WTC11 (cell line): ENCODE measurements at regions not wholly inside any gene's neighbourhood (a gene's known extent, or its start where the extent isn't known, plus 50 kb on each side); places are given as distances from the start of the nearest gene placed in this dataset.

Source experiments
- ATAC-seq: fragments of 200-7000 bp; cut with Tn5 transposase; 2 replicates; pipeline ENCODE4 v1.10.0; 2021; ENCODE audit warnings: mild to moderate bottlenecking, moderate library complexity
- CTCF ChIA-PET: fragments of 300-600 bp; sonication (Branson Sonifier 250); formaldehyde crosslinking; loops from one replicate; lab custom pipeline; 2021; ENCODE audit warnings: antibody characterized with exemption; lab: Charles Lee
- POLR2A ChIA-PET: fragments of 350-600 bp; sonication (Branson Sonifier 250); formaldehyde crosslinking; loops from one replicate; lab custom pipeline; 2021; ENCODE audit warnings: antibody characterized with exemption; lab: Charles Lee
- DNase-seq: peaks from one replicate; pipeline ENCODE4 v3.0.0; 2021; ENCODE audit warnings: low spot score
- H3K27ac Mint-ChIP-seq: 2 replicates; pipeline ENCODE4 v1.8.0; 2021; ENCODE audit warnings: mixed read lengths
- H3K27me3 Mint-ChIP-seq: 2 replicates; pipeline ENCODE4 v1.8.0; 2021; ENCODE audit warnings: low read depth, mild to moderate bottlenecking, moderate library complexity, mixed read lengths
- H3K36me3 Mint-ChIP-seq: 2 replicates; pipeline ENCODE4 v1.8.0; 2021; ENCODE audit warnings: mixed read lengths
- H3K4me1 Mint-ChIP-seq: 2 replicates; pipeline ENCODE4 v1.8.0; 2022; ENCODE audit warnings: mixed read lengths
- H3K4me3 Mint-ChIP-seq: 2 replicates; pipeline ENCODE4 v1.8.0; 2021; ENCODE audit warnings: mild to moderate bottlenecking, moderate library complexity, mixed read lengths
- H3K9me3 Mint-ChIP-seq: 2 replicates; pipeline ENCODE4 v1.8.0; 2021; ENCODE audit warnings: mixed read lengths
- ARID4B ChIP-seq: sonication (generic); formaldehyde crosslinking; IDR thresholded peaks from 2 replicates; pipeline ENCODE4 v1.8.0; 2023; ENCODE audit warnings: missing genetic modification reagents, mild to moderate bottlenecking, borderline replicate concordance
- ATF1 ChIP-seq: sonication (generic); formaldehyde crosslinking; IDR thresholded peaks from 2 replicates; pipeline ENCODE4 v1.8.1; 2023; ENCODE audit warnings: mild to moderate bottlenecking, moderate library complexity, missing genetic modification reagents
- CBFB ChIP-seq: sonication (generic); formaldehyde crosslinking; IDR thresholded peaks from 2 replicates; pipeline ENCODE4 v1.8.1; 2022; ENCODE audit warnings: mild to moderate bottlenecking, low read depth, missing genetic modification reagents
- E2F1 ChIP-seq: sonication (generic); formaldehyde crosslinking; IDR thresholded peaks from 2 replicates; pipeline ENCODE4 v1.8.0; 2022; ENCODE audit warnings: mild to moderate bottlenecking, missing genetic modification reagents
- E2F4 ChIP-seq: sonication (generic); formaldehyde crosslinking; IDR thresholded peaks from 2 replicates; pipeline ENCODE4 v1.8.1; 2022; ENCODE audit warnings: low read depth, mild to moderate bottlenecking, moderate library complexity, missing genetic modification reagents, borderline replicate concordance
- EMX1 ChIP-seq: fragments of 250-450 bp; sonication (Bioruptor Pico); IDR thresholded peaks from 2 replicates; pipeline ENCODE4 v1.8.0; 2021; ENCODE audit warnings: mild to moderate bottlenecking
- GABPB1 ChIP-seq: sonication (generic); formaldehyde crosslinking; IDR thresholded peaks from 2 replicates; pipeline ENCODE4 v1.8.1; 2023; ENCODE audit warnings: mild to moderate bottlenecking, missing genetic modification reagents
- GTF2I ChIP-seq: fragments of 250-450 bp; sonication (Bioruptor Pico); conservative IDR thresholded peaks from 2 replicates; pipeline ENCODE4 v1.4.0; 2021; ENCODE audit warnings: mild to moderate bottlenecking
- HMGA2 ChIP-seq: fragments of 250-450 bp; sonication (Bioruptor Pico); IDR thresholded peaks from 2 replicates; pipeline ENCODE4 v1.4.0; 2021; ENCODE audit warnings: mild to moderate bottlenecking, moderate library complexity
- JAZF1 ChIP-seq: fragments of 250-450 bp; sonication (Bioruptor Pico); IDR thresholded peaks from 2 replicates; pipeline ENCODE4 v1.9.0; 2021; ENCODE audit warnings: moderate library complexity, mild to moderate bottlenecking, inconsistent platforms
- NFATC4 ChIP-seq: fragments of 250-450 bp; sonication (Bioruptor Pico); IDR thresholded peaks from 2 replicates; pipeline ENCODE4 v1.9.0; 2021; ENCODE audit warnings: mild to moderate bottlenecking
- PREB ChIP-seq: sonication (generic); formaldehyde crosslinking; IDR thresholded peaks from 2 replicates; pipeline ENCODE4 v1.8.1; 2022; ENCODE audit warnings: mild to moderate bottlenecking, missing genetic modification reagents, moderate library complexity, borderline replicate concordance
- STAT6 ChIP-seq: sonication (generic); formaldehyde crosslinking; conservative IDR thresholded peaks from 2 replicates; pipeline ENCODE4 v1.8.1; 2023; ENCODE audit warnings: mild to moderate bottlenecking, low read depth, missing genetic modification reagents, moderate library complexity
- ZBTB21 ChIP-seq: sonication (generic); formaldehyde crosslinking; IDR thresholded peaks from 2 replicates; pipeline ENCODE4 v1.8.1; 2023; ENCODE audit warnings: mild to moderate bottlenecking, missing genetic modification reagents, borderline replicate concordance
- ZBTB43 ChIP-seq: sonication (generic); formaldehyde crosslinking; IDR thresholded peaks from 2 replicates; pipeline ENCODE4 v1.8.1; 2023; ENCODE audit warnings: mild to moderate bottlenecking, missing genetic modification reagents
- ZNF425 ChIP-seq: fragments of 250-450 bp; sonication (Bioruptor Pico); conservative IDR thresholded peaks from 2 replicates; pipeline ENCODE4 v1.9.0; 2021; ENCODE audit warnings: mild to moderate bottlenecking
- ZNF512 ChIP-seq: sonication (generic); formaldehyde crosslinking; IDR thresholded peaks from 2 replicates; pipeline ENCODE4 v1.8.1; 2022; ENCODE audit warnings: missing genetic modification reagents, borderline replicate concordance
- ZSCAN18 ChIP-seq: fragments of 250-450 bp; sonication (Bioruptor Pico); IDR thresholded peaks from 2 replicates; pipeline ENCODE4 v2.1.2; 2022; ENCODE audit warnings: mild to moderate bottlenecking, moderate library complexity

- Mint-ChIP-seq H3K36me3 (no peaks in the 10 kb centered on the region), H3K27me3 (no peaks in the 10 kb centered on the region), H3K27ac (no peak overlapping the region), H3K4me1 (peaks cover 22% of the 10 kb centered on the region), H3K9me3 (peaks cover 15% of the 10 kb centered on the region; the same call in 1 of the 2 replicates), H3K4me3 (no peak overlapping the region)
- no peak for ATAC-seq
- no peak for TF ChIP-seq ZSCAN18 (CRISPR knock-in tag)
- TF ChIP-seq E2F4 (CRISPR knock-in tag) = no peak
- TF ChIP-seq HMGA2 = no peak
- no peak for TF ChIP-seq ARID4B (CRISPR knock-in tag)
- TF ChIP-seq NFATC4 (CRISPR knock-in tag) = no peak
- no peak for TF ChIP-seq GTF2I (CRISPR knock-in tag)
- TF ChIP-seq STAT6 (CRISPR knock-in tag) = no peak
- TF ChIP-seq ZNF512 (CRISPR knock-in tag) = no peak
- TF ChIP-seq GABPB1 (CRISPR knock-in tag) = no peak
- no peak for TF ChIP-seq E2F1
- TF ChIP-seq ZBTB43 (CRISPR knock-in tag) = no peak
- no peak for TF ChIP-seq JAZF1 (CRISPR knock-in tag)
- TF ChIP-seq CBFB (CRISPR knock-in tag) = no peak
- no peak for TF ChIP-seq EMX1
- no peak for TF ChIP-seq ZBTB21
- no peak for TF ChIP-seq ZNF425 (CRISPR knock-in tag)
- TF ChIP-seq ATF1 (CRISPR knock-in tag) = no peak
- no peak for TF ChIP-seq PREB (CRISPR knock-in tag)
- POLR2A ChIA-PET = no interaction called here
- CTCF ChIA-PET = no interaction called here
- no peak for DNase-seq
Observed at GRCh38 chr2:139850254-139850890, 1070.2 kb upstream of the NXPH2 start.
